ENCODE measurements at regions not wholly inside any gene's neighbourhood (a gene's known extent, or its start where the extent isn't known, plus 50 kb on each side); places are given as distances from the start of the nearest gene placed in this dataset.

- no peak for DNase-seq
These were observed 280.5 kb upstream of the JAG1 start for GRCh38 chr20:10954137-10954840.

GRCh38 chr20:10954908-10955580 is 281.2 kb upstream of the JAG1 start:
- no peak for DNase-seq

GRCh38 chr20:10958279-10958678 is 284.5 kb upstream of the JAG1 start:
- no peak for DNase-seq

- no peak for DNase-seq
These were observed 286.6 kb upstream of the JAG1 start for GRCh38 chr20:10960416-10960815.

- no peak for DNase-seq
These were observed 288.0 kb upstream of the JAG1 start for GRCh38 chr20:10961651-10962288.

- DNase-seq: no peak
These were observed 289.1 kb upstream of the JAG1 start for GRCh38 chr20:10962937-10963336.

- no peak for DNase-seq
These were observed 290.0 kb upstream of the JAG1 start for GRCh38 chr20:10963717-10964266.

GRCh38 chr20:10965936-10966470 is 292.2 kb upstream of the JAG1 start:
- DNase-seq: no peak

GRCh38 chr20:10970109-10970508 is 296.3 kb upstream of the JAG1 start:
- DNase-seq: no peak

- no peak for DNase-seq
These were observed 297.3 kb upstream of the JAG1 start for GRCh38 chr20:10971096-10971495.

GRCh38 chr20:10972219-10972860 is 298.5 kb upstream of the JAG1 start:
- DNase-seq: no peak

GRCh38 chr20:10976051-10976450 is 302.3 kb upstream of the JAG1 start:
- no peak for DNase-seq

GRCh38 chr20:10978019-10978702 is 304.4 kb upstream of the JAG1 start:
- DNase-seq: no peak

GRCh38 chr20:10978713-10979112 is 304.9 kb upstream of the JAG1 start:
- peak in 8 of 51 donors; percentile 1 to 10 (median 4) for DNase-seq

GRCh38 chr20:10982692-10983091 is 308.9 kb upstream of the JAG1 start:
- DNase-seq: no peak

GRCh38 chr20:10984294-10984693 is 310.5 kb upstream of the JAG1 start:
- DNase-seq: no peak

- no peak for DNase-seq
These were observed 311.1 kb upstream of the JAG1 start for GRCh38 chr20:10984913-10985312.

GRCh38 chr20:10985536-10985935 is 311.7 kb upstream of the JAG1 start:
- no peak for DNase-seq

- DNase-seq: no peak
These were observed 312.8 kb upstream of the JAG1 start for GRCh38 chr20:10986586-10986985.

GRCh38 chr20:10987651-10988383 is 314.0 kb upstream of the JAG1 start:
- DNase-seq: no peak
